Osteoblast (primary cell): ENCODE measurements at regions not wholly inside any gene's neighbourhood (a gene's known extent, or its start where the extent isn't known, plus 50 kb on each side); places are given as distances from the start of the nearest gene placed in this dataset.

Experiments
- DNase-seq: peaks from one replicate; pipeline ENCODE4 v3.0.0; 2011; ENCODE audit warnings: low spot score, mixed read lengths; ENCODE audit not compliant: insufficient read length; ENCODE audit errors: missing footprints
- H2AFZ ChIP-seq: 2 replicates; pipeline ENCODE4 v1.6.0; 2011; ENCODE audit warnings: mild to moderate bottlenecking, low read length
- H3K27ac ChIP-seq: 2 replicates; pipeline ENCODE4 v1.5.1; 2011; ENCODE audit warnings: mild to moderate bottlenecking, low read depth, low read length, moderate library complexity
- H3K27me3 ChIP-seq: 2 replicates; pipeline ENCODE4 v1.6.0; 2012; ENCODE audit warnings: mild to moderate bottlenecking, control low read depth, inconsistent platforms, low read length, moderate library complexity; ENCODE audit not compliant: insufficient read depth
- H3K36me3 ChIP-seq: 2 replicates; pipeline ENCODE4 v1.5.1; 2011; ENCODE audit warnings: mild to moderate bottlenecking, low read length, control low read depth, moderate library complexity; ENCODE audit not compliant: insufficient read depth
- H3K4me1 ChIP-seq: 2 replicates; pipeline ENCODE4 v1.5.1; 2011; ENCODE audit warnings: mild to moderate bottlenecking, low read length, control low read depth, moderate library complexity; ENCODE audit not compliant: insufficient read depth
- H3K4me2 ChIP-seq: 2 replicates; pipeline ENCODE4 v1.6.0; 2011; ENCODE audit warnings: mild to moderate bottlenecking, low read length; ENCODE audit not compliant: insufficient read depth
- H3K4me3 ChIP-seq: fragments of 200-600 bp; sonication (generic); 3 replicates; pipeline ENCODE4 v1.5.1; 2012; ENCODE audit warnings: mild to moderate bottlenecking, low read length, inconsistent platforms; ENCODE audit not compliant: insufficient read depth
- H3K79me2 ChIP-seq: 2 replicates; pipeline ENCODE4 v1.6.0; 2012; ENCODE audit warnings: mild to moderate bottlenecking, low read length, control low read depth, inconsistent platforms; ENCODE audit not compliant: insufficient read depth
- H3K9me3 ChIP-seq: 2 replicates; pipeline ENCODE4 v1.5.1; 2011; ENCODE audit warnings: low read depth, low read length, control low read depth
- H4K20me1 ChIP-seq: 2 replicates; pipeline ENCODE4 v1.6.0; 2012; ENCODE audit warnings: mild to moderate bottlenecking, low read length, control low read depth; ENCODE audit not compliant: insufficient read depth
- TF ChIP-seq, protein P1 (sequence below): IDR thresholded peaks from 2 replicates; pipeline ENCODE4 v1.5.1; 2011; ENCODE audit warnings: mild to moderate bottlenecking, low read depth, low read length, moderate library complexity; ENCODE audit errors: extremely low read depth

DNA sequence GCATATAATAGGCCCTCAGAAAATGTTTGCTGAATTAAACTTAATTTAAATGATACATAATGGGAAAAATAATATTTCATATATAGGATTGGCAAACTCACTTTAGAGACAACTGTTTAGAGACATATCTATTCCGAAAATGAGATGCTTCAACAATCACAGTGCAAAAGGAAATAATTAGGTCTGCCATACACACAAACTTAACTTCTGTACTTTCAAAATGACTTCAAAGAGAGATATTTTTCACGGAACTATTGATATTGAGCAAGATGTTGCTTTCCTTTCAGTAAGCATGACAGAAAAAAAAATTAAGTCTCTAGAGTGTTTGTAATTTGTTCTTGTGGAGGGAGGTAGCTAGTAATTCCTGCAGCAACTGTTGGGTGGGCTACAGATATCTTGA is 769.5 kb downstream of the TUSC7 start:
- Histone ChIP-seq H3K4me1 (no peaks in the 10 kb centered on the region), H3K4me2 (no peak overlapping the region), H4K20me1 (no peaks in the 10 kb centered on the region), H2AFZ (no peak overlapping the region), H3K36me3 (no peaks in the 10 kb centered on the region), H3K79me2 (no peaks in the 10 kb centered on the region), H3K4me3 (no peak overlapping the region), H3K27me3 (no peaks in the 10 kb centered on the region), H3K27ac (no peak overlapping the region), H3K9me3 (no peaks in the 10 kb centered on the region)
- TF ChIP-seq, protein P1, sequence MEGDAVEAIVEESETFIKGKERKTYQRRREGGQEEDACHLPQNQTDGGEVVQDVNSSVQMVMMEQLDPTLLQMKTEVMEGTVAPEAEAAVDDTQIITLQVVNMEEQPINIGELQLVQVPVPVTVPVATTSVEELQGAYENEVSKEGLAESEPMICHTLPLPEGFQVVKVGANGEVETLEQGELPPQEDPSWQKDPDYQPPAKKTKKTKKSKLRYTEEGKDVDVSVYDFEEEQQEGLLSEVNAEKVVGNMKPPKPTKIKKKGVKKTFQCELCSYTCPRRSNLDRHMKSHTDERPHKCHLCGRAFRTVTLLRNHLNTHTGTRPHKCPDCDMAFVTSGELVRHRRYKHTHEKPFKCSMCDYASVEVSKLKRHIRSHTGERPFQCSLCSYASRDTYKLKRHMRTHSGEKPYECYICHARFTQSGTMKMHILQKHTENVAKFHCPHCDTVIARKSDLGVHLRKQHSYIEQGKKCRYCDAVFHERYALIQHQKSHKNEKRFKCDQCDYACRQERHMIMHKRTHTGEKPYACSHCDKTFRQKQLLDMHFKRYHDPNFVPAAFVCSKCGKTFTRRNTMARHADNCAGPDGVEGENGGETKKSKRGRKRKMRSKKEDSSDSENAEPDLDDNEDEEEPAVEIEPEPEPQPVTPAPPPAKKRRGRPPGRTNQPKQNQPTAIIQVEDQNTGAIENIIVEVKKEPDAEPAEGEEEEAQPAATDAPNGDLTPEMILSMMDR = no peak
- no peak for DNase-seq

DNA sequence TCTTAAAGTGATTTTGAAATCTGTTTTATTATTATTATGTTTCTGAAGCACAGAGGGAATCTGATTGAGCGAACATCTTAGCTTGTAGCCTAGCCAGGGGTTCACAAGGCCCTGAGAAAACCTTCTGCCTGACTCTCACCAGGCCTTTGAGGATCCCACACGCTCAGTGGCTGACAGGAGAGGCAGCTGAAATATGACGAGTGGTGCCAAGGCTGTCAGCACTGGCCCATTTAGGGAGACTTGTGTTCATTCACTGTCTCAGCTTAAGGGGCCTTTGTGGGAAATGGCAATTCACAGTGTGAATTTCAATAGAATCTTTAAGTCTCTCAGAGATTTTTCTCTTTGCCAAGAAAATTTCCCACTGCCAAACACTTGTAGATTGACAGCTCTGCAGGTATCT is 770.9 kb downstream of the TUSC7 start:
- Histone ChIP-seq H3K79me2 (no peaks in the 10 kb centered on the region), H3K27me3 (no peaks in the 10 kb centered on the region), H3K4me1 (no peaks in the 10 kb centered on the region), H3K36me3 (no peaks in the 10 kb centered on the region), H4K20me1 (no peaks in the 10 kb centered on the region), H3K9me3 (no peaks in the 10 kb centered on the region), H2AFZ (no peak overlapping the region), H3K4me2 (no peak overlapping the region), H3K4me3 (no peak overlapping the region), H3K27ac (no peak overlapping the region)
- TF ChIP-seq, protein P1 = no peak
- no peak for DNase-seq

DNA sequence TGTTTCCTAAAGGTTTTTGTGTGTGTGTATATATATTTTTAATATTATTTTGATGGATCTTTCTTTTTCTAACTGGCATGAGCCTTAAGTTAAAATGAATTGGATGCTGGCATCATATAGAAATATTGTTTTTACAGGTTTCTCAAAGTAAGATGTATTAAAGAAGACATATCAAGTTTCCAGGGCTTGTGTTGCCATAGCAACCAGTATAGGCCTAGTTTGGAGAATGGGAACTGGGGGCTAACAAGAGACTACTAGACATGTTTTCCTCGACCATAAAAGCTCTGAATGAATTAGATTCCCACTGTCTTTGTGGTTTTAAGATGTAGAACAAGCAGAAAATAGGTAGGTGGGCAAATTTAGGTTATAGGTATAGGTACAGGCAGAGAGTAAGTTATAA is 771.4 kb downstream of the TUSC7 start:
- TF ChIP-seq, protein P1 = no peak
- H3K27me3 ChIP-seq = no peaks in the 10 kb centered on the region
- H3K9me3 ChIP-seq = no peaks in the 10 kb centered on the region
- H3K27ac ChIP-seq = no peak overlapping the region
- H3K4me1 ChIP-seq = no peaks in the 10 kb centered on the region
- no peak overlapping the region for H3K4me2 ChIP-seq
- DNase-seq = no peak
- no peak overlapping the region for H2AFZ ChIP-seq
- H3K36me3 ChIP-seq = no peaks in the 10 kb centered on the region
- no peaks in the 10 kb centered on the region for H4K20me1 ChIP-seq
- H3K4me3 ChIP-seq = no peak overlapping the region
- no peaks in the 10 kb centered on the region for H3K79me2 ChIP-seq

DNA sequence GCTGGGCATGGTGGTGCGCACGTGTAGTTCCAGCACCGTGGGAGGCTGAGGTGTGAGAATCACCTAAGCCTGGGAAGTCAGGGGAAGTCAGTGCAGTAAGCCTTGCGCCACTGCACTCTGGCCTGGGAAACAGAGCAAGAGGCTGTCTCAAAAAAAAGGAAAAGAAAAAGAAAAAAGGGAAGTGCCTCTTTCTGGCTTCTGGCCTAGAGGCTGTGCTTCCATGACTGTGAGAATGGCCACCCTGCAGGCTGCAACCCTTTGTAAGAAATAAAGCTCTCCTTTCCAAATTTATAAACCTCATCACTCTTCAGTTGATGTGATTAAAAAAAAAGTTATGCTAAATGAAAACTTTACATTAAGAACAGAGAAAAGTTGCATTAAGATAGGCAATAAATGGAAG is 774.3 kb downstream of the TUSC7 start:
- H3K4me2 ChIP-seq = no peak overlapping the region
- H2AFZ ChIP-seq = no peak overlapping the region
- no peaks in the 10 kb centered on the region for H3K27me3 ChIP-seq
- no peak for DNase-seq
- no peak overlapping the region for H3K4me3 ChIP-seq
- no peaks in the 10 kb centered on the region for H3K79me2 ChIP-seq
- TF ChIP-seq, protein P1 = no peak
- no peaks in the 10 kb centered on the region for H4K20me1 ChIP-seq
- H3K4me1 ChIP-seq = no peaks in the 10 kb centered on the region
- H3K9me3 ChIP-seq = no peaks in the 10 kb centered on the region
- H3K27ac ChIP-seq = no peak overlapping the region
- no peaks in the 10 kb centered on the region for H3K36me3 ChIP-seq
